ENCODE measurements at regions not wholly inside any gene's neighbourhood (a gene's known extent, or its start where the extent isn't known, plus 50 kb on each side); places are given as distances from the start of the nearest gene placed in this dataset.

DNA sequence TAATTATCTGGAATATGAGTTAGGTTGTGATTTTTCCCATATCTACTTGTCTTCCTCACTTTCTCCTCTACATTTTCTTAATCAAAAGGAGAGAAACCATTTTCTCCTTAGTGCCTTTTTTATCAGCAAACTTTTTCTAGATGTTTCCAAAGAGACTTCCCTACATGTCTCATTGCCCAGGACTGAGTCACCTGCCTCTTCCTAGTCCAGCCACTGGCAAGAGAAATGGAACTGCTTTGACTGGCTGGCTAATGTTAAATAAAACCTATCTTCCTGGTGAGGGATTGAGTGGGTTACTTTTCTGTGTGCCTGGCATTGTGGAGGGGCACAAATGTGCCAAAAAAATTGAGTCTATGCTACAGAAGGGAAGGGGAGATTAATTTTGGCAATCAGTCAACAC, 52.1 kb upstream of the CD5L start:
- TF ChIP-seq POLR2A (IDR thresholded peaks at IDR 0.05; ENCODE audit: low read length), result no peak
- no peak for TF ChIP-seq GATA1 (IDR thresholded peaks at IDR 0.05; ENCODE audit: low read depth, low read length)
